ENCODE measurements at regions not wholly inside any gene's neighbourhood (a gene's known extent, or its start where the extent isn't known, plus 50 kb on each side); places are given as distances from the start of the nearest gene placed in this dataset.

DNA sequence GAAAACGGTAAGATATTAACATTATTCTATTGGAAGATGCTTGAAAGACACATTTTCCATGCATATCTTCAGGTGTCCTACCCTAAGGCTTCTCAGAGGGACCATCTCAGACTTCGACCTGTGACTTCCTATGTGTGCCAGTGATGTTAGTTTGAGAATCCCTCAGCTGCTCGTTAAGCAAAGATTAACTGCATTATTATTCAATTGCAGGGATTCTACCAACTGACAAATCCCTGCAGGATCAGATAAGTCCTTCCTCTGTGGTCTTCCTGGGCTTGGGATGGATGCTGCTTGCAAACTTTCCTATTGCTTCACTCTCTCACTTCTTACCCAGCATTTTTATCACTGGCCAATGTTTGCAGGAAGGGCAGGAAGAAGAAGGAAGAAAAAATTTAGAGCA, 83.0 kb upstream of the PPARGC1A start:
- Mint-ChIP-seq H3K27me3 (ENCODE audit: unreplicated experiment) (no peaks in the 10 kb centered on the region), H3K9me3 (ENCODE audit: unreplicated experiment) (no peaks in the 10 kb centered on the region), H3K4me3 (ENCODE audit: unreplicated experiment) (no peak overlapping the region), H3K36me3 (ENCODE audit: low read depth, unreplicated experiment) (no peaks in the 10 kb centered on the region), H3K27ac (ENCODE audit: unreplicated experiment) (no peak overlapping the region), H3K4me1 (ENCODE audit: unreplicated experiment) (peaks cover 13% of the 10 kb centered on the region)
- DNase-seq (ENCODE audit: low spot score): no peak
- TF ChIP-seq, protein P1, sequence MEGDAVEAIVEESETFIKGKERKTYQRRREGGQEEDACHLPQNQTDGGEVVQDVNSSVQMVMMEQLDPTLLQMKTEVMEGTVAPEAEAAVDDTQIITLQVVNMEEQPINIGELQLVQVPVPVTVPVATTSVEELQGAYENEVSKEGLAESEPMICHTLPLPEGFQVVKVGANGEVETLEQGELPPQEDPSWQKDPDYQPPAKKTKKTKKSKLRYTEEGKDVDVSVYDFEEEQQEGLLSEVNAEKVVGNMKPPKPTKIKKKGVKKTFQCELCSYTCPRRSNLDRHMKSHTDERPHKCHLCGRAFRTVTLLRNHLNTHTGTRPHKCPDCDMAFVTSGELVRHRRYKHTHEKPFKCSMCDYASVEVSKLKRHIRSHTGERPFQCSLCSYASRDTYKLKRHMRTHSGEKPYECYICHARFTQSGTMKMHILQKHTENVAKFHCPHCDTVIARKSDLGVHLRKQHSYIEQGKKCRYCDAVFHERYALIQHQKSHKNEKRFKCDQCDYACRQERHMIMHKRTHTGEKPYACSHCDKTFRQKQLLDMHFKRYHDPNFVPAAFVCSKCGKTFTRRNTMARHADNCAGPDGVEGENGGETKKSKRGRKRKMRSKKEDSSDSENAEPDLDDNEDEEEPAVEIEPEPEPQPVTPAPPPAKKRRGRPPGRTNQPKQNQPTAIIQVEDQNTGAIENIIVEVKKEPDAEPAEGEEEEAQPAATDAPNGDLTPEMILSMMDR (IDR thresholded peaks at IDR 0.05; ENCODE audit: unreplicated experiment): no peak

DNA sequence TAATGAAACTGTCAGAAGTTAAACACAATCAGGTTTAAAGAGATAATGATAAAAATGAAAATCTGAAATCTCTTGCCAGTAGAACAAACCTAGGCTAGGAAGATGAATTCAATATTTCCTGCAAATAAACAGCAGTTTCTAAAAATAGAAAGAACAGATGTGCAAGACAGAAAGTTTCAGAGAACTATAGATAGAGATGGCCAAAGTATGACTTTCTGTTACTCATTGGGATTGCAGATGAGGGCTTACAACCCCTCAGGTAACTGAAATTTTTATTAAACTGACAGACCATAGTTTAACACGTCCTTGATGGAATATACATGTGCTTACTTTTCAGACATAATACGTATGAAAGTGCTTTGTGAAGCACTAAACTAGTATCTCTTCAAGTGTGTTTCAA, 82.3 kb upstream of the PPARGC1A start:
- DNase-seq (ENCODE audit: low spot score): no peak
- Mint-ChIP-seq H3K4me1 (ENCODE audit: unreplicated experiment) (peaks cover 13% of the 10 kb centered on the region), H3K9me3 (ENCODE audit: unreplicated experiment) (no peaks in the 10 kb centered on the region), H3K27ac (ENCODE audit: unreplicated experiment) (no peak overlapping the region), H3K27me3 (ENCODE audit: unreplicated experiment) (no peaks in the 10 kb centered on the region), H3K4me3 (ENCODE audit: unreplicated experiment) (no peak overlapping the region), H3K36me3 (ENCODE audit: low read depth, unreplicated experiment) (no peaks in the 10 kb centered on the region)
- TF ChIP-seq, protein P1 (IDR thresholded peaks at IDR 0.05; ENCODE audit: unreplicated experiment): no peak

DNA sequence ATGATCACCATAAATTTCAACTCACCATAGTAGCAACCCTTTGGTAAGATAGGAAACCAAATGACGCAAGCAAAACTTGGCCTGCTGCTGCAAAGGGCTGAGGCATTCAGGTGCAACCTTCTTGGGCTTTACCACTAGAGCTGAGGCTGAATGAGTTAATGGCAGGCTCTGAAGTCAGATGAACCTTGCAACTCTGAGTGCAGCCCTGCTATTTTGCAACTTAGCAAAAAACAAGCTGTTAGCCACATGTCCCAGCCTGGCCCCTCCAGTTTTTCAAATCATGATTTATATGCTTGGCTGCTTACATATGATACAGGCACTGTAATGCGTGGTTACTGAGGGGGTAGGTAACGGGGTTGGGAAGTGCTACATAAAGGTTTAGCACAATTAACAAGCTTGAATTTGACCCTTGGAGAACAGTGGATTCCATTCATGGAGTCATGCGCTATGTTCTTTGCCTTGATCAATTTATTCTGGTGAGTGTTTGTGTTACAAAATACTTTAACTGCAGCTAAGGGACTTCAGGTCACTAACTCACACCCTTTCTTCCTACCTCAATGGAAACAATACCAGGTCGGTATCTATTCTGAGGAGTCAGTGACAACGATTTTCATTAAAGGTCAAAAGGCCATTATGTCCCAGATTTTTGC, 80.5 kb upstream of the PPARGC1A start:
- Mint-ChIP-seq H3K27me3 (ENCODE audit: unreplicated experiment) (no peaks in the 10 kb centered on the region), H3K36me3 (ENCODE audit: low read depth, unreplicated experiment) (no peaks in the 10 kb centered on the region), H3K4me1 (ENCODE audit: unreplicated experiment) (peaks cover 17% of the 10 kb centered on the region), H3K9me3 (ENCODE audit: unreplicated experiment) (no peaks in the 10 kb centered on the region), H3K4me3 (ENCODE audit: unreplicated experiment) (no peak overlapping the region), H3K27ac (ENCODE audit: unreplicated experiment) (no peak overlapping the region)
- TF ChIP-seq, protein P1 (IDR thresholded peaks at IDR 0.05; ENCODE audit: unreplicated experiment): no peak
- no peak for DNase-seq (ENCODE audit: low spot score)

DNA sequence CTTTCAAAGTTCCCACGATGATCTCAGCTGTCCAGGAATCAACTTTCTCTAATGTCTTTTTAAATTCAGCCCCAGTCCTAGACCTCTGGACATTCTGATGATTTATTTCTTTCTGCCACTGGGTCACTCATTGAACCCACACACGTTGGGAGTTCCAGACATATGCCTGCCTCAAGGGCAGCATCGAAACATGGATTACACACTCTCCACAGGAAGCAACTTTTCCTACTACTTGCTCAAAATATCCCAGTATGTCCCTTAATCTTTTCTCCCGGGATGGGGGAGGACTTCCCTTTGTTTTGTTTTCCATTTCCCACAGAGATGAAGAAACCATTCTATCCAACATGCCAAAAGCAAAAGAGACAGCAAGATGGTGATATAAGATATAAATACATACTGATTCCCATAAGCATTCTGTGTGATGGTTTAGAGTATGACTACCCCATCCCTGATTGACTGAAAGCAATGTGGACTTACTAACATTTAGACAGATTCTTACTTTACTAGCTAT, 79.8 kb upstream of the PPARGC1A start:
- TF ChIP-seq, protein P1 (IDR thresholded peaks at IDR 0.05; ENCODE audit: unreplicated experiment): no peak
- Mint-ChIP-seq H3K4me1 (ENCODE audit: unreplicated experiment) (peaks cover 17% of the 10 kb centered on the region), H3K9me3 (ENCODE audit: unreplicated experiment) (no peaks in the 10 kb centered on the region), H3K27me3 (ENCODE audit: unreplicated experiment) (no peaks in the 10 kb centered on the region), H3K27ac (ENCODE audit: unreplicated experiment) (peak overlapping the region; percentile 75), H3K4me3 (ENCODE audit: unreplicated experiment) (no peak overlapping the region), H3K36me3 (ENCODE audit: low read depth, unreplicated experiment) (no peaks in the 10 kb centered on the region)
- DNase-seq (ENCODE audit: low spot score): no peak

DNA sequence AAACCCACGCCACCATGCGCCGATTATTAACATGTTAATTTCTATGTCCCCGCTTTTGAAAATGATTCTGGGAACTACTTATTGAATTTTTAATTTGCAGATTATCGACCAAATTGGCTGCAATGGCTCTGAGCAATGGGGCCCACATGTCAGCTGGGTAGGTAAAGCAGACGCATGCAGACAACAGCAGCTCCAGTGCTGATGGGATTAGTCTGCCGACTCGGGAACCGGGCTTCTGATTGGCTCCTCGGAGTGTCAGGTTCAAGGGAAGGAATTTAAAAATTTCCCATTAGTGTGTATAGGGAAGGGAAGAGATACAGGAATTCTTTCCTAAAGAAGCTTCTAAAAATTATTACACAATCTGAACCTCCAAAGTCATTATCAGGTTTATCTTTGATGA, 77.4 kb upstream of the PPARGC1A start:
- Mint-ChIP-seq H3K9me3 (ENCODE audit: unreplicated experiment) (no peaks in the 10 kb centered on the region), H3K27ac (ENCODE audit: unreplicated experiment) (no peak overlapping the region), H3K27me3 (ENCODE audit: unreplicated experiment) (no peaks in the 10 kb centered on the region), H3K36me3 (ENCODE audit: low read depth, unreplicated experiment) (no peaks in the 10 kb centered on the region), H3K4me3 (ENCODE audit: unreplicated experiment) (no peak overlapping the region), H3K4me1 (ENCODE audit: unreplicated experiment) (peaks cover 11% of the 10 kb centered on the region)
- DNase-seq (ENCODE audit: low spot score): no peak
- TF ChIP-seq, protein P1 (IDR thresholded peaks at IDR 0.05; ENCODE audit: unreplicated experiment): no peak
